ENCODE measurements at regions not wholly inside any gene's neighbourhood (a gene's known extent, or its start where the extent isn't known, plus 50 kb on each side); places are given as distances from the start of the nearest gene placed in this dataset.

DNA sequence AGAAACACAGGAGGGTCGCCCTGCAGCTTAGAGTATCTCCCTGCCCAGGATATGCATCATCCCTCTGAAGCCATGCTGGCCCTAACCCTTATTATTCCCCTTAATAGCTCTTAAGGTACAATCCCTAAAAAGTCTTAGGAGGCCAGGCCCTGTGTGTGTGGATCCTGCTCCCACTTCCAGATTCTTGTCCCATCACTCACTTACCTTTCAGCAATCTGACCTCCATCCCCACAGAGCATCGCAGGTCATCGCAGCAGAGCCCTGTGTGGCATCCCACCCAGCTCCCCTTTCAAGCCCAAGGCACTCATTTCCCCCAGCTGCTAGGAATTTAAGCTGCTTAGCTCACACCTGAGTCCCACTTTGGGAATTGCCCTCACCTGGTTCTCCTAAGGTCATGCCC, 223.8 kb upstream of the SMLR1 start:
- TF ChIP-seq CTCF (IDR thresholded peaks at IDR 0.05) (no peak), POLR2A (IDR thresholded peaks at IDR 0.05) (no peak)
